NCI-H2081 (cell line): ENCODE measurements at regions not wholly inside any gene's neighbourhood (a gene's known extent, or its start where the extent isn't known, plus 50 kb on each side); places are given as distances from the start of the nearest gene placed in this dataset.

Experiments
- DNase-seq, 2 experiments: peaks; one replicate each; lab custom pipeline; 2025; lab: John Stamatoyannopoulos, UW

DNA sequence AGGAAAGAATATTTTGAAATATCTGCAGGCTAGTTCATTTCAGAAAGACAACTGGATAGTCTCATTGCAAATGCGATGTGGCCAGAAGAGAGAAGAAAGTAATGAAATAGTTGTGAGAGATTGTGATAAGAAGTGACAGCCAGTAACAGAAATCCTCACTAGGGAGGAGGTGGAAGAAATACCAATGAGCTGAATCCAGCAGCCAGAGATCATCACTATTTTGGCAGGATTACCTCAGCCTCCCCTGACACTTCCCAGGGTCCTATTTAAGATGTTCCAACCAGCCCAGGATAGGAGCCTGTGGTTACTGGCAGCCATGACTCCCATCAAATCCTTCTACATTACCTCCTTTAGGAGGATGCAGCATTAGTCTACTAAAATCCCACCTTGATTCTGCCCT is 76.7 kb upstream of the ARHGAP24 start:
- no peak for DNase-seq

DNA sequence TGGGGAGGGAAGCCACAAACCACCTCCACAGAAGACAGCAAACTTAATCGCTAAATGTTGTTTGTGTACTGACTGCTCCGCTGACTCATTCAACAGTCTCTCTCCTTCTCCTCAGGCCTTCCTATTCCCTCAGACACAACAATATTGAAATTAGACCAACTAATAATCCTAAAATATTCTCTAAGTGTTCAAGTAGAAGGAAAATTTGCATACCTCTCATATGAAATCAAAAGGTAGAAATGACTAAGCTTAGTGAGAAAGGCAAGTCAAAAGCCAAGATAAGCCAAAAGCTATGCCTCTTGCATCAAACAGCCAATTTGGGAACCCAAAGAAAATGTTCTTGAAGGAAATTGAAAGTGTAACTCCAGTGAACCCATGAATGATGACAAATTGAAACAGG is 75.7 kb upstream of the ARHGAP24 start:
- DNase-seq, result no peak

DNA sequence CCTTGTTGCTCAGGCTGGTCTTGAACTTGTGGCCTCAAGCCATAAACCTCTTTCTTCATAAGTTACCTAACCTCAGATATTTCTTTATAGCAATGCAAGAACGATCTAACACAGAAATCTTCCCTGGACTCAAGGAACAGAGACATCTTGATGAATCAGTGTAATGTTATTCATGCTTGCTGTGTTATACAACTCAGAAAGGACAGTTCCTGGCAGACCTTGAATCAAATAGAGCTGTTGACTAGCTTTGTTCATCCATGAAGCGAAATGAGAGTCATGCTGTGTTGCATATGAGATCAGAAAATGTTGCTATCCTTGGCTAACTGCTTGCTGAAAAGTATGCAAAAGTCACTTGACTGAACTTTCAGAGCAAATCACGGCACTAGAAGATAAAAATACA is 72.6 kb upstream of the ARHGAP24 start:
- DNase-seq, result no peak

GRCh38 chr4:85406185-85406584 is 68.8 kb upstream of the ARHGAP24 start:
- DNase-seq, result no peak

DNA sequence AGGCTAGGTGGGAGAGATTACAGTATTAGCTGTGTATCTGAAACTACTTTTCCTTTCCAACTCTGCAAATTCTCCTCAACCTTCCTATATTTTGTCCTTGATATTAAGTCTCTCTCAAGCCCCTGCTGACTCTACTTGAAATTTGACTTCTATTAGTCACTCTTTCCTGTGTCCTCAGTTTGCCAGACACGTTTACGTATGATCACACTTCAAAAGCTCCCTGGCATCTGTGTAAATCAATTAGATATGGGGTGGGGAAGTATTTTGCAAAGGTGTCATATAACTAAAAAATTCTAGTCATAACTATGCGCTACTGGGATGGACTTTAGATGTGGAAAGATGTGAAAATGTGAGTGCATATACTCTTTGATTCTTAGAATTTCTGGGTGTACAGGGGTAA is 67.4 kb upstream of the ARHGAP24 start:
- no peak for DNase-seq

DNA sequence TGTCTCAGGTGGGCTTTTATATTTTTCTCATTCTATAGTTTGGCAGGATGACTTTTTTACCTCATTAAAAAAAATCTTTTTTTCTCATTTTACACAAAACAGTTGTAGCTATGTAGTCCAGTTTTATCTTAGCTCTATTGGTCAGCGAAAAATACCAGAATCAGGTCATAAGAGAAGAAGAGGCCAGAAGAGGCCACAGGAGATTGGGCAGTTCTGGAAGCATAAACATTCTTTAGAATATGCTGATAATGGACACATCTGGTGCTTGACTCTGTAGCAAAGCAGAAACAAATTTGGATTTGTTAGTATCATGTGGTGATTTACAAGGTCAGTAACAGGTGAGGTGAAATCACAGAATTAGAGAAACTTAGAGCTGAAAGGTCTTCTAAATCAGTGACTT is 66.6 kb upstream of the ARHGAP24 start:
- no peak for DNase-seq

GRCh38 chr4:85409251-85409650 is 65.7 kb upstream of the ARHGAP24 start:
- DNase-seq, result no peak

DNA sequence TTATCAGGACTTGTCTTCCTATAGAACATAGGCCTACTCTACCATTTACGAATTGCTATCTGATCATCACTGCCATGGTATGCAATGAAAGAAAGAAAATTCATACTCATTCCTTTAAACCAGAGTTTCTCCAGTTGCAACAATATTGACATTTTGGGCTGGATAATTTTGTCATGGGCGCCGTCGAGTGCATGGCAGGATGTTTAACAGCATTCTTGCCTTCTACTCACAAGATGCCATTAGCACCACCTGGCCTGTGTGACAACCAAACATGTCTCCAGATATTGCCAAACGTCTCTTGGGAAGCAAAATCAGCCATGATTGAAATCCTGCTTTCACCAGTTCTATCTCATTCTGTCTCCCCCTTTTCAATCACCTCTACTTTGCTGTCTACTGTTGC is 63.6 kb upstream of the ARHGAP24 start:
- DNase-seq, result no peak

- DNase-seq, result no peak
Observed at GRCh38 chr4:85414972-85415371, 60.0 kb upstream of the ARHGAP24 start.

DNA sequence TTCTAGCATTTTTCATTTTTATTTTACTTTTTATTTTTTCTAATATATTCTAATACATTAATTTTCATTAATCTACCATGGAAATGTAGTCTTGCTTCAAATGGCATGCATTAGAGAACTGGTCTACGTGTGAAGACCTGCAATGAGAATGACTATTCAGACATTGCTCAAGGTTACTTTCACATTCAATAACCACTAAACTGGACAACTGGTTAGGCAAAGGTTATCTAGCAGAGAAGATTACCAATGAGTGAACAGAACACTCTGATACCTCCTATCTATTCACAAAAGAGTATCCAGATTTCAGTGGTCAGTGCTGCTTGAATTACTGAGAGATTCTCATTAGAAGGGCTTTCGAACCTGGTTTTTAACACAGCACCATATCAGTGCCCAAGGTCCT is 58.9 kb upstream of the ARHGAP24 start:
- DNase-seq, result no peak

- DNase-seq, result no peak
Observed at GRCh38 chr4:85419103-85419502, 55.8 kb upstream of the ARHGAP24 start.

DNA sequence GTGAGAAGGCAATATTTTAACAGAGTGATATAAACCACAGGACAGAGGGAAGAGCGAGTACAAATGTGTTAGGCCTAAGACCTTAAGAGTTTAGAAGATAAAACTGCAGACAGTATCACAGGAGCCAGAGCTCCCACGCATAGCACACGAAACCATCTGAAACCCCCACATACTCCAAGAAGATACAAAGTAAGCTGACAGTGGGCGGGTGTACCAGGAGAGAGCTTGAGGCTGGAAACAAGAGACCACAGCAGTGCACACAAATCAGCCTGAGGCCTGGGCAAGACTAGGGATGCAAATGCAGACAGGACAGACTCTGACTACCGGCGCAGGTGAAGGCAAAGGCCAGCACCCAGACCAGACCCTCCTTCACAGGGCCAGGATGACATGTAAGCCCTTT is 54.1 kb upstream of the ARHGAP24 start:
- DNase-seq, result no peak

- peak in 1 of 2 experiments; percentile 15 for DNase-seq
Observed at GRCh38 chr4:85423431-85423830, 51.5 kb upstream of the ARHGAP24 start.
